ENCODE measurements at regions not wholly inside any gene's neighbourhood (a gene's known extent, or its start where the extent isn't known, plus 50 kb on each side); places are given as distances from the start of the nearest gene placed in this dataset.
A peak's percentile ranks its signal among the peaks of the same experiment; 100 is the strongest.

- Histone ChIP-seq H3K27ac (no peak overlapping the region), H3K27me3 (no peaks in the 10 kb centered on the region), H3K4me1 (no peaks in the 10 kb centered on the region), H3K4me3 (no peak overlapping the region), H3K9me3 (peaks cover 0 to 11% (median 0%) of the 10 kb centered on the region in 12 donors), H3K36me3 (no peaks in the 10 kb centered on the region)
- intact Hi-C loops (cut with DNase I) = no loop called here
- DNase-seq = no peak
- no peak for ATAC-seq
- 73 to 78% (median 75%) methylated on average over 2 of the region's 2 CpGs for WGBS, 4 donors
- TF ChIP-seq POLR2A (IDR thresholded peaks at IDR 0.05) (no peak), CTCF (IDR thresholded peaks at IDR 0.05) (no peak)
These were observed 711.2 kb upstream of the KCND2 start for GRCh38 chr7:119561751-119562150.

- ATAC-seq (no peak), DNase-seq (no peak)
- Histone ChIP-seq H3K4me1 (no peaks in the 10 kb centered on the region), H3K27me3 (no peaks in the 10 kb centered on the region), H3K27ac (no peak overlapping the region), H3K9me3 (peaks cover 0 to 11% (median 0%) of the 10 kb centered on the region in 12 donors), H3K36me3 (no peaks in the 10 kb centered on the region), H3K4me3 (no peak overlapping the region)
- TF ChIP-seq POLR2A (IDR thresholded peaks at IDR 0.05) (no peak), CTCF (IDR thresholded peaks at IDR 0.05) (no peak)
- 52 to 63% (median 54%) methylated on average over 3 of the region's 3 CpGs for WGBS, 4 donors
- intact Hi-C loops (cut with DNase I) = no loop called here
These were observed 710.1 kb upstream of the KCND2 start for GRCh38 chr7:119562839-119563238.

GRCh38 chr7:119571666-119572065 is 701.3 kb upstream of the KCND2 start:
- Histone ChIP-seq H3K4me1 (no peaks in the 10 kb centered on the region), H3K4me3 (no peak overlapping the region), H3K27me3 (no peaks in the 10 kb centered on the region), H3K36me3 (no peaks in the 10 kb centered on the region), H3K27ac (no peak overlapping the region), H3K9me3 (peaks cover 0 to 3% (median 0%) of the 10 kb centered on the region in 12 donors)
- 51 to 76% (median 63%) methylated on average over 1 of the region's 1 CpG for WGBS, 4 donors
- intact Hi-C loops (cut with DNase I) = no loop called here
- no peak for TF ChIP-seq POLR2A (IDR thresholded peaks at IDR 0.05)
- TF ChIP-seq CTCF (IDR thresholded peaks at IDR 0.05) = no peak
- DNase-seq (no peak), ATAC-seq (no peak)

GRCh38 chr7:119572132-119572531 is 700.8 kb upstream of the KCND2 start:
- ATAC-seq = peak in 1 of 4 donors; percentile 64
- intact Hi-C loops (cut with DNase I) = no loop called here
- Histone ChIP-seq H3K36me3 (no peaks in the 10 kb centered on the region), H3K4me1 (no peaks in the 10 kb centered on the region), H3K9me3 (peaks cover 0 to 3% (median 0%) of the 10 kb centered on the region in 12 donors), H3K4me3 (no peak overlapping the region), H3K27ac (no peak overlapping the region), H3K27me3 (no peaks in the 10 kb centered on the region)
- TF ChIP-seq POLR2A (IDR thresholded peaks at IDR 0.05) = no peak
- TF ChIP-seq CTCF (IDR thresholded peaks at IDR 0.05) = peak in 2 of 12 donors; percentile 11 to 12
- DNase-seq = peak in 1 of 5 donors; percentile 49
- 59 to 95% (median 65%) methylated on average over 1 to 4 of the region's 4 CpGs for WGBS, 4 donors

Measured in heart left ventricle (tissue), 16 donors.